SKM-1 treated with dmso at 0.1 percent for 144 hours (cell line): ENCODE measurements at regions not wholly inside any gene's neighbourhood (a gene's known extent, or its start where the extent isn't known, plus 50 kb on each side); places are given as distances from the start of the nearest gene placed in this dataset.

Source experiments
- DNase-seq: peaks from one replicate; lab custom pipeline; 2025; ENCODE audit not compliant: unreplicated experiment; lab: John Stamatoyannopoulos, UW

DNA sequence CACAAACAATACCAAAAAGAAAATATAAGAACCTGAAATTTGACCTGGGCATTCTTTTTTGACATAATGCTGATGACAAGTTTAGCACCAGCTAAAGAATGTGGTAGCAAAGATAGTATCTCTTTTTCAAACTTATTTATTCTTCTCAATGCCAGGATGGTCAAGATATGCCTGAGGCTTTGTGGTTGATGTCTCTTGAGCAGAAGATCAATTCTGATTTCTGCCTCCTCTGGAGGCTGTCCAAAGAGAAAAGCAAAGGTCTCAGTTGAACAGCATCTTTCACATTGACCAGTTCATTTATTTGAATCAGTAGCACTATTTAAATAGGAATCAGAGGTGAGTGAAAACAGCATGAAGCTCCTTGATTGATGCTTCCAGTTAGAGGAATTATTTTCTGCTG is 588.2 kb downstream of the HTR1A start:
- DNase-seq: no peak

GRCh38 chr5:63351164-63351563 is 611.1 kb downstream of the HTR1A start:
- no peak for DNase-seq

DNA sequence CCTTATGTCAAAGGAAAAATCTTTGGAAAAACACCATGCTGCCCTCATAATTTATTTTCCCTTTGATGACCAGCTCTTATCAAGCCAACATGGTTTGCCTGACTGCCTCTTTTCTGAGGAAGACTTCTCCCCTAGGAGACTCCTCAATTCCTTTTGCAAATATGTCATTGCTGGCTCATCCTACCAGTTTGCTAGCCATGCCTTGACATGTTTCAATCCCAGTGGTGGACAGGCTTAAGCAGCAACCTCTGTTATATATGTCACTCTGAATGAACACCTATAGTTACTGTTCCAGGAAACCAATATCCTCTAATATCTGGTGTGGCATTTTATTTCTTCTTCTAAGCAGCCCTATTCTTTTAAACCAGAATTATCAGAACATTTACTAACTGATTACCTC is 615.8 kb downstream of the HTR1A start:
- no peak for DNase-seq

DNA sequence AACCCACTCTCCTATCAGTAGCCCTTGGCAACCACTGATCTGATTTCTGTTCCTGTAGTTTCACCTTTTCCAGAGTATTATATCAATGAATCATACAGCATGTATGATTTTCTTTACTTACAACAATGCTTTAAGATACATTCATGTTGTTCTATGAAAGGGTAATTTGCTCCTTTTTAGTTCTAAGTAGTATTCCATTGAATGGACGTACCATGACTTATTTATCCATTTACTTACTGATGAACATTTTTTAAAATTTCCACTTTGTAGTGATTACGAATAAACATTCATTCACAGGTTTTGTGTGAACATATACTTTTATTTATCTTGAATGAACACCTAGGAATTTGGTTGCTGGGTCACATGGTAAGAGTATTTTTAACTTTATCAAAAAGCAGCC is 620.8 kb downstream of the HTR1A start:
- DNase-seq: no peak

- no peak for DNase-seq
These were observed 638.3 kb downstream of the HTR1A start for GRCh38 chr5:63323926-63324325.

- DNase-seq: no peak
These were observed 647.7 kb downstream of the HTR1A start for GRCh38 chr5:63314551-63314950.

DNA sequence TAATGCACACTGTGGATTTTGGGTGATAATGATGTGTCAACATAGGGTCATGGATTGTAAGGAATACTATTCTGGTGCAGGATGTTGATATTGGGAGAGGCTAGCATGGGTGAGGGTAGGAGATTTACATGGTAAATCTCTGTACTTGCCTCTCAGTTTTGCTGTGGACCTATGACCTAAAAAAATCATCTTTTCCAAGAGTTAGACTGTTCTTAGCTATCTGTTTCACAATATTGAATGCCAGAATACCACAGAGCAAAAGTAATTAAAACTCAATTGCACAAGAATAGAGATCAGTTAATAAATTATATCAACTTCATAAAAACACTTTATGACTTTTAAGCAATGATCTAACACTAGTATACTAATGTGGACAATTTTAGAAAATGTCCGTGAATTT is 651.6 kb downstream of the HTR1A start:
- no peak for DNase-seq

DNA sequence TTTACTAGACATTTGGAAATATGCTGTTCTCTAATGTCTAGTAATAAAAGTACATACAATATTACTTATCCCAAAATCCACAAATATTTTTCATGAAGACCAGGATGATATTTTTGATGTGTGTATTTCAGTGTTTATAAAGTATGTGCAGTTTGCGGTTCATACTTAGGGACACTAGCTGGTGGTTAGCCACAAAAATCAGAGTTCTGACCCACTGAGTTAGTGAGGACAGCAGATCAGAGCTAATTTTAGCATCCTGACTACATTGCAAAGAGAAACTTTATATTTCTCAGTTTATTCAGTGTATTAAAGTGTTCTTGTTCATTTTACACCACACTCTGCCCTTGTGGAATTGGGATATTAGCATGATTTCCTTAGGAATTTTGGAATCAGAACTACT is 655.3 kb downstream of the HTR1A start:
- DNase-seq: no peak

- DNase-seq: no peak
These were observed 668.9 kb downstream of the HTR1A start for GRCh38 chr5:63293317-63293716.

GRCh38 chr5:63286724-63287123 is 675.5 kb downstream of the HTR1A start:
- no peak for DNase-seq

GRCh38 chr5:63263411-63263810 is 684.8 kb downstream of the LRRC70 start:
- no peak for DNase-seq

DNA sequence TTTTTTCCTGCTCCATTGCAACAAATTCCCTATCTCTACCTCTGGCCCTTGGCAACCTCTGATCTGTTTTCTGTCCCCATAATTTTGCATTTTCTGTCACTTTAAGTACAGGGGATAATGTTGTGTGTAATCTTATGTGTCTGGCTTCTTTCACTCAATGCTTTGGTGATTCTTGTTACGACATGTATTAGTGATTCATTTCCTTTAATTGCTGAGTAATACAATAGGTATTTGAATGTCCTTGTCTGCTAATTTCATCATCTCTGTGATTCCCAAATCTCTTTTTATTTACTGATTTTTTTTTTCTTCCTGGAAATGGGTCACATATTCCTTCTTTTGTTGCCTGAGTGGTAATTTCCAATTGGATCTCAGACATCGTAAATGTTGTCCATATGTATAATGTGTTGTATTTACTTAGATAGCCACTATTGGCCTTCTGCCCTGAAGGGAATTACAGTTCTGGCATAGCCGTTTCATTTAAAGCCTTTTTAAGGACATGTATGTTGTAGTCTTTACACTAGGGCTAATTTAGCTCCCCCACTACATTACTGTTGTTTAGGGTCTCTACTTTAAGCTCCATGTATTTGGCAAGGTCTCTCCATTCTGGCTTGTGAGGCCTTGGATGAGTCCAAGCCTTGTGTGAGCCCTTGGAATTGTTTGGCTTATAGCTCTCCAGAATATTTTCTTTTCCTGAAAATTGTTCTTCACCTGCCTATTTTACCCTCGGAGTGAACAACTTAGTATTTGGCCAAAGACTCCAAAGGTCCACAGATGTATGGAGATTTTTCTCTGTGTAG is 683.8 kb downstream of the LRRC70 start:
- no peak for DNase-seq

GRCh38 chr5:63261695-63262094 is 683.1 kb downstream of the LRRC70 start:
- no peak for DNase-seq

GRCh38 chr5:63255594-63255993 is 677.0 kb downstream of the LRRC70 start:
- no peak for DNase-seq

- DNase-seq: no peak
These were observed 672.3 kb downstream of the LRRC70 start for GRCh38 chr5:63250939-63251338.

- DNase-seq: no peak
These were observed 671.3 kb downstream of the LRRC70 start for GRCh38 chr5:63249960-63250359.

- DNase-seq: no peak
These were observed 669.0 kb downstream of the LRRC70 start for GRCh38 chr5:63247651-63248050.

- no peak for DNase-seq
These were observed 666.7 kb downstream of the LRRC70 start for GRCh38 chr5:63245271-63245670.

GRCh38 chr5:63240063-63240755 is 661.6 kb downstream of the LRRC70 start:
- no peak for DNase-seq

GRCh38 chr5:63233911-63234310 is 655.3 kb downstream of the LRRC70 start:
- DNase-seq: no peak

- no peak for DNase-seq
These were observed 654.7 kb downstream of the LRRC70 start for GRCh38 chr5:63233361-63233760.

GRCh38 chr5:63230754-63231153 is 652.1 kb downstream of the LRRC70 start:
- DNase-seq: no peak

DNA sequence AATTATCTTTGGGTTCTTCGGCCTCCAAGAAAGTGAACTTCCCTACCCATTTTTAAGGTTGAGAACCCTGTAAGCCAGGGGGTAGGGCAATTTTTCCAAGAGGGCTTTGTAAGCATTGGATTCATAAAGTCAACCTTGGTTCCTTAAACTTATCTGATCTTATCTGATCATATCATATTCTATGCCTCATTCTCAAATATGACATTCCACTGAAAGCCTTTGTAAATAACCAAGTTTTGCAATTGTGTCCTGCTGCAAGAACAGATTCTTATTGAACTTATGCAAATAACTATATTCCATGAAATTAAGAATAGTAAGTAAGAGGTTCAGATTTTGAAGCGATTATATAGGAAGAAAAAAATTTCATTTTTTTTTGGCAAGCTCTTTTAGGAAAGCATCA is 649.5 kb downstream of the LRRC70 start:
- no peak for DNase-seq
